ENCODE measurements at regions not wholly inside any gene's neighbourhood (a gene's known extent, or its start where the extent isn't known, plus 50 kb on each side); places are given as distances from the start of the nearest gene placed in this dataset.

GRCh38 chr5:86737579-86737978, 119.8 kb downstream of the COX7C start:
- ChIA-PET CTCF (no interaction called here), POLR2A (no interaction called here)
- no peak for DNase-seq (ENCODE audit: extremely low spot score)
- no peak for TF ChIP-seq CTCF (IDR thresholded peaks at IDR 0.05; ENCODE audit: control extremely low read depth, extremely low read depth, low read depth, missing control alignments)

GRCh38 chr5:86748538-86749105, 130.9 kb downstream of the COX7C start:
- CTCF ChIA-PET: interaction anchor here (1.0 to 1.2 kb wide), 2 partner anchors 12 to 897 kb away, joined by 3 read pairs; no protein-coding TSS in a partner anchor
- no peak for DNase-seq (ENCODE audit: extremely low spot score)
- no peak for TF ChIP-seq CTCF (IDR thresholded peaks at IDR 0.05; ENCODE audit: control extremely low read depth, extremely low read depth, low read depth, missing control alignments)
- POLR2A ChIA-PET: no interaction called here

GRCh38 chr5:86749841-86750240, 132.1 kb downstream of the COX7C start:
- no peak for DNase-seq (ENCODE audit: extremely low spot score)
- ChIA-PET POLR2A (no interaction called here), CTCF (interaction anchor here (1.2 to 1.3 kb wide), 2 partner anchors 56 to 898 kb away, joined by 3 to 4 read pairs; no protein-coding TSS in a partner anchor)

GRCh38 chr5:86756839-86757238, 139.1 kb downstream of the COX7C start:
- ChIA-PET POLR2A (no interaction called here), CTCF (interaction anchor here (1.4 kb wide), 1 partner anchor 16 kb away, joined by 3 read pairs; no protein-coding TSS in a partner anchor)
- TF ChIP-seq CTCF (IDR thresholded peaks at IDR 0.05; ENCODE audit: control extremely low read depth, extremely low read depth, low read depth, missing control alignments): no peak
- DNase-seq (ENCODE audit: extremely low spot score): no peak

More at GRCh38 chr5:86749841-86750240, 132.1 kb downstream of the COX7C start:
- TF ChIP-seq CTCF (IDR thresholded peaks at IDR 0.05; ENCODE audit: control extremely low read depth, extremely low read depth, low read depth, missing control alignments): no peak

GRCh38 chr5:86757824-86758223, 140.1 kb downstream of the COX7C start:
- ChIA-PET POLR2A (no interaction called here), CTCF (no interaction called here)
- no peak for TF ChIP-seq CTCF (IDR thresholded peaks at IDR 0.05; ENCODE audit: control extremely low read depth, extremely low read depth, low read depth, missing control alignments)
- DNase-seq (ENCODE audit: extremely low spot score): no peak

GRCh38 chr5:86760661-86761060, 142.9 kb downstream of the COX7C start:
- ChIA-PET CTCF (interaction anchor here (0.9 to 1.9 kb wide), 2 partner anchors 12 to 16 kb away, joined by 3 to 5 read pairs; no protein-coding TSS in a partner anchor), POLR2A (no interaction called here)
- no peak for TF ChIP-seq CTCF (IDR thresholded peaks at IDR 0.05; ENCODE audit: control extremely low read depth, extremely low read depth, low read depth, missing control alignments)
- no peak for DNase-seq (ENCODE audit: extremely low spot score)
